K562 (cell line): ENCODE measurements at regions not wholly inside any gene's neighbourhood (a gene's known extent, or its start where the extent isn't known, plus 50 kb on each side); places are given as distances from the start of the nearest gene placed in this dataset.

Source experiments
- CHD1 ChIP-seq: fragments of 200-600 bp; sonication (generic); IDR thresholded peaks from one replicate; pipeline ENCODE4 v1.6.1; 2012; ENCODE audit warnings: mild to moderate bottlenecking, moderate library complexity, low read length, inconsistent platforms
- EP300 ChIP-seq: IDR thresholded peaks from 2 replicates; pipeline ENCODE4 v1.6.1; 2012; ENCODE audit warnings: low read length, improper control_type of control experiment
- EZH2 ChIP-seq: IDR thresholded peaks from 2 replicates; pipeline ENCODE4 v1.6.1; 2012; ENCODE audit warnings: low read depth, mild to moderate bottlenecking, inconsistent platforms, low read length, borderline replicate concordance
- MTF1 ChIP-seq: fragments of 250-450 bp; sonication (Bioruptor Pico); IDR thresholded peaks from 2 replicates; pipeline ENCODE4 v1.9.0; 2021; ENCODE audit warnings: moderate library complexity, mild to moderate bottlenecking, inconsistent platforms, borderline replicate concordance
- NBN ChIP-seq: fragments of 450-650 bp; IDR thresholded peaks from 2 replicates; pipeline ENCODE4 v1.6.1; 2016; ENCODE audit warnings: low read depth, mild to moderate bottlenecking
- POLR2A ChIP-seq: fragments of 450-650 bp; conservative IDR thresholded peaks from 2 replicates; pipeline ENCODE4 v1.6.1; 2016
- POLR2AphosphoS5 ChIP-seq: IDR thresholded peaks from 2 replicates; pipeline ENCODE4 v1.6.1; 2011; ENCODE audit warnings: mild to moderate bottlenecking, low read depth, low read length, moderate library complexity; ENCODE audit not compliant: control insufficient read depth, insufficient read depth
- POLR2H ChIP-seq: IDR thresholded peaks from 2 replicates; pipeline ENCODE4 v1.6.1; 2016; ENCODE audit warnings: missing genetic modification characterization, low read depth, mild to moderate bottlenecking, control low read depth, missing compliant biosample characterization, moderate library complexity
- TF ChIP-seq, protein P1 (sequence below): fragments of 250-450 bp; sonication (Bioruptor Pico); IDR thresholded peaks from 2 replicates; pipeline ENCODE4 v1.8.0; 2021; ENCODE audit warnings: moderate library complexity, mild to moderate bottlenecking, inconsistent platforms
- TF ChIP-seq, protein P2 (sequence below): sonication (generic); formaldehyde crosslinking; IDR thresholded peaks from 2 replicates; pipeline ENCODE4 v1.8.1; 2023; ENCODE audit warnings: mild to moderate bottlenecking, missing genetic modification reagents
- TF ChIP-seq, protein P3 (sequence below), 2 experiments: fragments of 450-650 bp in 1 of 2; sonication (generic) in 1 of 2; formaldehyde crosslinking in 1 of 2; IDR thresholded peaks; 2 replicates each; pipeline versions ENCODE4 v1.7.1 to v1.9.0; 2016 to 2022; ENCODE audit warnings: inconsistent platforms in 1 of 2, mild to moderate bottlenecking in 1 of 2, missing genetic modification reagents in 1 of 2

DNA sequence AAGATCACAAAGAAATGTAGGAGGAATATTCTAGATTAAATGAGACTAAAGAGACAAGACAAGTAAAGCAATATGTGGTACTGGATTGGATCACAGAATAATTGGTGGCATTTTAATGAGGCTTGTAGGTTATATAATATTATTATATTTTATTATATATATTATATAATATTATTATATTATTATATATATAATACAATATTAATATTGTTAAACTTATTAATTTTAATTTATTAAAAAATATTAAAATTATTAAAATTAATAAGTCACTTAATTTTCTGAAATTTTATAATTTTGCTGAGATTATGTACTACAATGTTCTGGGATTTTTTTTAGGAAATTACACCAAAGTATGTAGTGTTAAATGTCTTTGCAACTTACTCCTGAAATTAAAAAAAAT, 311.9 kb downstream of the COL11A1 start:
- TF ChIP-seq, protein P1, sequence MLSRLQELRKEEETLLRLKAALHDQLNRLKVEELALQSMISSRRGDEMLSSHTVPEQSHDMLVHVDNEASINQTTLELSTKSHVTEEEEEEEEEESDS: no peak
- TF ChIP-seq, protein P2, sequence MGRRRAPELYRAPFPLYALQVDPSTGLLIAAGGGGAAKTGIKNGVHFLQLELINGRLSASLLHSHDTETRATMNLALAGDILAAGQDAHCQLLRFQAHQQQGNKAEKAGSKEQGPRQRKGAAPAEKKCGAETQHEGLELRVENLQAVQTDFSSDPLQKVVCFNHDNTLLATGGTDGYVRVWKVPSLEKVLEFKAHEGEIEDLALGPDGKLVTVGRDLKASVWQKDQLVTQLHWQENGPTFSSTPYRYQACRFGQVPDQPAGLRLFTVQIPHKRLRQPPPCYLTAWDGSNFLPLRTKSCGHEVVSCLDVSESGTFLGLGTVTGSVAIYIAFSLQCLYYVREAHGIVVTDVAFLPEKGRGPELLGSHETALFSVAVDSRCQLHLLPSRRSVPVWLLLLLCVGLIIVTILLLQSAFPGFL: no peak
- TF ChIP-seq CHD1 (no peak), EZH2 (no peak), POLR2A (no peak), POLR2H (tag) (no peak), MTF1 (CRISPR knock-in tag) (no peak), NBN (no peak), EP300 (no peak), POLR2AphosphoS5 (no peak)
- TF ChIP-seq, protein P3, sequence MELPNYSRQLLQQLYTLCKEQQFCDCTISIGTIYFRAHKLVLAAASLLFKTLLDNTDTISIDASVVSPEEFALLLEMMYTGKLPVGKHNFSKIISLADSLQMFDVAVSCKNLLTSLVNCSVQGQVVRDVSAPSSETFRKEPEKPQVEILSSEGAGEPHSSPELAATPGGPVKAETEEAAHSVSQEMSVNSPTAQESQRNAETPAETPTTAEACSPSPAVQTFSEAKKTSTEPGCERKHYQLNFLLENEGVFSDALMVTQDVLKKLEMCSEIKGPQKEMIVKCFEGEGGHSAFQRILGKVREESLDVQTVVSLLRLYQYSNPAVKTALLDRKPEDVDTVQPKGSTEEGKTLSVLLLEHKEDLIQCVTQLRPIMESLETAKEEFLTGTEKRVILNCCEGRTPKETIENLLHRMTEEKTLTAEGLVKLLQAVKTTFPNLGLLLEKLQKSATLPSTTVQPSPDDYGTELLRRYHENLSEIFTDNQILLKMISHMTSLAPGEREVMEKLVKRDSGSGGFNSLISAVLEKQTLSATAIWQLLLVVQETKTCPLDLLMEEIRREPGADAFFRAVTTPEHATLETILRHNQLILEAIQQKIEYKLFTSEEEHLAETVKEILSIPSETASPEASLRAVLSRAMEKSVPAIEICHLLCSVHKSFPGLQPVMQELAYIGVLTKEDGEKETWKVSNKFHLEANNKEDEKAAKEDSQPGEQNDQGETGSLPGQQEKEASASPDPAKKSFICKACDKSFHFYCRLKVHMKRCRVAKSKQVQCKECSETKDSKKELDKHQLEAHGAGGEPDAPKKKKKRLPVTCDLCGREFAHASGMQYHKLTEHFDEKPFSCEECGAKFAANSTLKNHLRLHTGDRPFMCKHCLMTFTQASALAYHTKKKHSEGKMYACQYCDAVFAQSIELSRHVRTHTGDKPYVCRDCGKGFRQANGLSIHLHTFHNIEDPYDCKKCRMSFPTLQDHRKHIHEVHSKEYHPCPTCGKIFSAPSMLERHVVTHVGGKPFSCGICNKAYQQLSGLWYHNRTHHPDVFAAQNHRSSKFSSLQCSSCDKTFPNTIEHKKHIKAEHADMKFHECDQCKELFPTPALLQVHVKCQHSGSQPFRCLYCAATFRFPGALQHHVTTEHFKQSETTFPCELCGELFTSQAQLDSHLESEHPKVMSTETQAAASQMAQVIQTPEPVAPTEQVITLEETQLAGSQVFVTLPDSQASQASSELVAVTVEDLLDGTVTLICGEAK (IDR thresholded peaks at IDR 0.05): no peak
- TF ChIP-seq, protein P3 (CRISPR knock-in tag; IDR thresholded peaks at IDR 0.05): no peak
